Endodermal cell (in vitro differentiated cells): ENCODE measurements at regions not wholly inside any gene's neighbourhood (a gene's known extent, or its start where the extent isn't known, plus 50 kb on each side); places are given as distances from the start of the nearest gene placed in this dataset.

Experiments used
- DNase-seq: peaks from one replicate; pipeline ENCODE4 v3.0.0-alpha.2; 2017
- H3K27ac ChIP-seq: 2 replicates; pipeline ENCODE4 v1.5.1; 2013; ENCODE audit warnings: mild to moderate bottlenecking, low read depth, low read length, moderate library complexity
- H3K27me3 ChIP-seq: 2 replicates; pipeline ENCODE4 v1.6.1; 2013; ENCODE audit warnings: mild to moderate bottlenecking, low read length, moderate library complexity; ENCODE audit not compliant: insufficient read depth, control insufficient read depth, poor library complexity, severe bottlenecking
- H3K36me3 ChIP-seq: 2 replicates; pipeline ENCODE4 v1.7.0; 2013; ENCODE audit warnings: mild to moderate bottlenecking, low read length, moderate library complexity; ENCODE audit not compliant: control insufficient read depth, insufficient read depth
- H3K4me1 ChIP-seq: one replicate; pipeline ENCODE4 v1.7.0; 2013; ENCODE audit warnings: low read length; ENCODE audit not compliant: control insufficient read depth, insufficient read depth
- H3K4me3 ChIP-seq: 2 replicates; pipeline ENCODE4 v1.5.1; 2013; ENCODE audit warnings: mild to moderate bottlenecking, low read length, moderate library complexity
- H3K9ac ChIP-seq: 2 replicates; pipeline ENCODE4 v1.6.1; 2013; ENCODE audit warnings: mild to moderate bottlenecking, low read length, moderate library complexity; ENCODE audit not compliant: poor library complexity, severe bottlenecking; ENCODE audit errors: extremely low read depth
- H3K9me3 ChIP-seq: 2 replicates; pipeline ENCODE4 v1.6.1; 2013; ENCODE audit warnings: mild to moderate bottlenecking, low read length, moderate library complexity; ENCODE audit not compliant: control insufficient read depth
- H3K27ac Mint-ChIP-seq: 2 replicates; pipeline ENCODE4 v1.8.0; 2020; ENCODE audit warnings: mixed read lengths
- H3K27me3 Mint-ChIP-seq: 2 replicates; pipeline ENCODE4 v1.8.0; 2021; ENCODE audit warnings: mild to moderate bottlenecking, mixed read lengths; ENCODE audit not compliant: insufficient read depth
- H3K36me3 Mint-ChIP-seq: 2 replicates; pipeline ENCODE4 v1.8.0; 2020; ENCODE audit warnings: low read depth, mixed read lengths
- H3K4me1 Mint-ChIP-seq: 2 replicates; pipeline ENCODE4 v1.8.0; 2020; ENCODE audit warnings: mixed read lengths
- H3K4me3 Mint-ChIP-seq: 2 replicates; pipeline ENCODE4 v1.8.0; 2020; ENCODE audit warnings: mild to moderate bottlenecking, moderate library complexity, mixed read lengths
- H3K9me3 Mint-ChIP-seq: 2 replicates; pipeline ENCODE4 v1.8.0; 2020; ENCODE audit warnings: mild to moderate bottlenecking, mixed read lengths
- WGBS, 2 experiments: methylation state at CpG; one replicate each; pipeline versions ENCODE4 v1.1.5 to v1.1.7; 2013; ENCODE audit warnings: missing lambda C conversion rate in 2 of 2, mixed read lengths in 1 of 2; ENCODE audit not compliant: insufficient coverage in 1 of 2, insufficient read length in 1 of 2; 5-methylcytosine and 5-hydroxymethylcytosine counted together
- TF ChIP-seq, protein P1 (sequence below): fragments of 200-600 bp; sonication (generic); conservative IDR thresholded peaks from 2 replicates; pipeline ENCODE4 v1.5.0; 2021; ENCODE audit warnings: antibody characterized with exemption, mild to moderate bottlenecking

DNA sequence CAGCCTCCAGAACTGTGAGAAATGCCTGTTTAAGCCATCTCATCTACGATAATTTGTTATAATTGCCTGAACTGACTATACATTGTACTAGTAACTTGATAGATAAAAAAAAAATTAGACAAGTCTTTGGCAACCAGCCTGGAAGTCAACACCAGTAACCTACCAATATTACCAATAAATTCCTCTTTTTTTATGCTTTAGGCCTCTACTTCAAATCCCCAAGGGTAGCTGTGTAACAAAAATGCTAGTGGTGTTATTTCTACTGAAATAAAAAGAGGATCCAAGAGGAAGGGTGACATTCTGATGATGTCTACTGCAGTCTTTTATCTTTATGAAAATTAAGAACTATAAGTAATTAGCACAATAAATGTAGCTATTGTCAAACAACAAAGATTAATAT lies 151.7 kb upstream of the SAMSN1 start:
- no peak for DNase-seq
- Mint-ChIP-seq H3K36me3 (no peaks in the 10 kb centered on the region), H3K27ac (no peak overlapping the region), H3K4me3 (no peak overlapping the region), H3K9me3 (no peaks in the 10 kb centered on the region), H3K27me3 (no peaks in the 10 kb centered on the region), H3K4me1 (peaks cover 13% of the 10 kb centered on the region)
- no peaks in the 10 kb centered on the region for H3K27me3 ChIP-seq
- H3K9ac ChIP-seq: no peak overlapping the region
- H3K36me3 ChIP-seq: no peaks in the 10 kb centered on the region
- H3K4me3 ChIP-seq: no peak overlapping the region
- no peaks in the 10 kb centered on the region for H3K9me3 ChIP-seq
- H3K27ac ChIP-seq: no peak overlapping the region
- TF ChIP-seq, protein P1, sequence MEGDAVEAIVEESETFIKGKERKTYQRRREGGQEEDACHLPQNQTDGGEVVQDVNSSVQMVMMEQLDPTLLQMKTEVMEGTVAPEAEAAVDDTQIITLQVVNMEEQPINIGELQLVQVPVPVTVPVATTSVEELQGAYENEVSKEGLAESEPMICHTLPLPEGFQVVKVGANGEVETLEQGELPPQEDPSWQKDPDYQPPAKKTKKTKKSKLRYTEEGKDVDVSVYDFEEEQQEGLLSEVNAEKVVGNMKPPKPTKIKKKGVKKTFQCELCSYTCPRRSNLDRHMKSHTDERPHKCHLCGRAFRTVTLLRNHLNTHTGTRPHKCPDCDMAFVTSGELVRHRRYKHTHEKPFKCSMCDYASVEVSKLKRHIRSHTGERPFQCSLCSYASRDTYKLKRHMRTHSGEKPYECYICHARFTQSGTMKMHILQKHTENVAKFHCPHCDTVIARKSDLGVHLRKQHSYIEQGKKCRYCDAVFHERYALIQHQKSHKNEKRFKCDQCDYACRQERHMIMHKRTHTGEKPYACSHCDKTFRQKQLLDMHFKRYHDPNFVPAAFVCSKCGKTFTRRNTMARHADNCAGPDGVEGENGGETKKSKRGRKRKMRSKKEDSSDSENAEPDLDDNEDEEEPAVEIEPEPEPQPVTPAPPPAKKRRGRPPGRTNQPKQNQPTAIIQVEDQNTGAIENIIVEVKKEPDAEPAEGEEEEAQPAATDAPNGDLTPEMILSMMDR: no peak
- H3K4me1 ChIP-seq: no peaks in the 10 kb centered on the region
- 100% methylated on average over 1 of the region's 1 CpG; no CpG with 5 or more reads in 1 of the 2 experiments for WGBS, 2 experiments

DNA sequence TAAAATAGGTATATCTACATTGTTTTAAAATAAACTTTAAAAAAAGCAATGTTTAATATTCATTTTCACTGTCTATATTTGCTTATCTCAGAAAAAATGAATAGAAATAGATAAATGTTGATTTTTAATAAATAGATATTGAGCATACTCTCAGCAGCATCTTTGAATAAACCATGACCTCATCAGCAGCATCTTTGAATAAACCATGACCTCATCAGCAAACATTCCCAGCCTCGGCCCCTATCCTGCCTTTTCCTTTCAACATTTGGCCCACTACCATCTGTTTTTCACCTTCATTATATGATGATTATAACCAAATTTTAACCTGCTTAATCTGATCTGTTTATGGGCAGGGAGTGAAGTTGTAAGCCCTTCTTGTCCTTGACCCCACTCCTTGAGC lies 148.7 kb upstream of the SAMSN1 start:
- H3K27me3 Mint-ChIP-seq: no peaks in the 10 kb centered on the region
- H3K4me1 Mint-ChIP-seq: peaks cover 2% of the 10 kb centered on the region
- no peaks in the 10 kb centered on the region for H3K27me3 ChIP-seq
- TF ChIP-seq, protein P1: no peak
- no peaks in the 10 kb centered on the region for H3K4me1 ChIP-seq
- H3K9me3 Mint-ChIP-seq: no peaks in the 10 kb centered on the region
- H3K9me3 ChIP-seq: no peaks in the 10 kb centered on the region
- no peak overlapping the region for H3K27ac Mint-ChIP-seq
- H3K36me3 ChIP-seq: no peaks in the 10 kb centered on the region
- 96 to 100% methylated on average over 1 of the region's 1 CpG for WGBS, 2 experiments
- H3K9ac ChIP-seq: no peak overlapping the region
- H3K4me3 ChIP-seq: no peak overlapping the region
- H3K4me3 Mint-ChIP-seq: no peak overlapping the region
- H3K36me3 Mint-ChIP-seq: no peaks in the 10 kb centered on the region
- DNase-seq: no peak
- no peak overlapping the region for H3K27ac ChIP-seq

DNA sequence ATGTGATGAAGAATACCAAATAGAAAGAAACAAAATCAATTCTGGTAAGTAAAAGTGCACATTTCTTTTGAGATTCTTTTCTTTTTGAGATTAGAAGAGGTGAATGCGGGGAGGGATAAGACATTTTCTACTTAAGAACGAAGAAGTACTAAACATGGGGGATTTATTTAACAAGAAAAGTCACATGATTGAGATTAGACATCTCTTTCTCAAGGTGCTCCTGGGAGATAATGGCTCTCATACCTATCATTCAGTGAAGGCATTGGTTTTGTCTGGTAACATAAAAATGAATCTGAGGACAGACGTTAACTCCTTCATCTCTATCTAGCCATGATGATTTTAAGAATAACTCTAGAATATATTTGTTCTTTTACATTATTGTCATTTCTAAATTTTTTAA lies 147.9 kb upstream of the SAMSN1 start:
- H3K27ac ChIP-seq: no peak overlapping the region
- Mint-ChIP-seq H3K27me3 (no peaks in the 10 kb centered on the region), H3K27ac (no peak overlapping the region), H3K4me1 (no peaks in the 10 kb centered on the region), H3K4me3 (no peak overlapping the region), H3K9me3 (no peaks in the 10 kb centered on the region), H3K36me3 (no peaks in the 10 kb centered on the region)
- no peak for DNase-seq
- H3K36me3 ChIP-seq: no peaks in the 10 kb centered on the region
- no peaks in the 10 kb centered on the region for H3K4me1 ChIP-seq
- TF ChIP-seq, protein P1: no peak
- H3K4me3 ChIP-seq: no peak overlapping the region
- WGBS, 2 experiments: 100% methylated on average over 2 of the region's 3 CpGs
- H3K9me3 ChIP-seq: no peaks in the 10 kb centered on the region
- no peak overlapping the region for H3K9ac ChIP-seq
- H3K27me3 ChIP-seq: no peaks in the 10 kb centered on the region
